ENCODE measurements at regions not wholly inside any gene's neighbourhood (a gene's known extent, or its start where the extent isn't known, plus 50 kb on each side); places are given as distances from the start of the nearest gene placed in this dataset.
"Not testable (repeated sequence)": the region's sequence is repeated elsewhere in the genome, so short reads cannot be mapped to it uniquely, and the experiment has no call there.

DNA sequence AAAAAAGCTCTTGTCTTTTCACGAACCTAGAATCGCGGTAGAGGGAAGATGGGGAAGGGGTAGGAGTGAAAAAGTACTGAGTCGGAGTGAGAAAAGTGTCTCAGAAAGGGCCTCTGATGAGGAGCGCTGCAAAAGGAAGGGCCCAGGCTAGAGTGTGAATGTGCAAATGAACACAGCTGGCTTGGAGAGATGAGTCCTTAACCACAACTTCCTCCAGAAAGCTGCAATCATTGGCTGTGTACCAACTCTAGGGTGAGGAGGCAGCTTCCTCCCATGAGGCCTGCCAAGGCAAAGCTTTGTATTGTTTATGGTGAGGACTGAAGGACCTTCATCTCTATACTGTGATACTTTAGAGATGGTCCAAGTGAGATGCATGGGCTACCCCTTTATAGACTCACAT lies 566.9 kb upstream of the ANO5 start:
- Mint-ChIP-seq H3K27me3 (no peaks in the 10 kb centered on the region), H3K36me3 (no peaks in the 10 kb centered on the region), H3K4me3 (no peak overlapping the region), H3K27ac (no peak overlapping the region), H3K4me1 (ENCODE audit: low read depth) (no peaks in the 10 kb centered on the region), H3K9me3 (ENCODE audit: low read depth) (no peaks in the 10 kb centered on the region)

DNA sequence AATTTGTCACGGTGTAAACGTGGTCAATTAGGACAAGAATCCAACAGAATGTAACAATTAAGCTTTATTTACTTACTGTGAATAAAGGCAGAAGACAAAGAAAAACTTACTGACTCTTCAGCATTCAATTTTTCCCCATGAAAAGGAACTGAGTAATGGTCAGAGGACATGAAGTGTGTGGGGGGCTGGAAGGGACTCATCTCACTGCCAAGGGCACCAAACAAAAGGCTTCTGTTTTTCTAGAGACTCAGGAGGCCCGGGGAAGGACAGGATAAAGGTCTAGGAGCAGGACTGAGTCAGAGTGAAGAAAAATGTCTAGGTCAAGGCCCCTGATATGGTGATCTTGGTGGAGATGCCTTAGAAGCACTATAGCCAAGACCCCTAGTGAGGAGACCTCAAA lies 564.2 kb upstream of the ANO5 start:
- H3K4me1 Mint-ChIP-seq (ENCODE audit: low read depth) = no peaks in the 10 kb centered on the region
- no peaks in the 10 kb centered on the region for H3K36me3 Mint-ChIP-seq
- H3K4me3 Mint-ChIP-seq = no peak overlapping the region

DNA sequence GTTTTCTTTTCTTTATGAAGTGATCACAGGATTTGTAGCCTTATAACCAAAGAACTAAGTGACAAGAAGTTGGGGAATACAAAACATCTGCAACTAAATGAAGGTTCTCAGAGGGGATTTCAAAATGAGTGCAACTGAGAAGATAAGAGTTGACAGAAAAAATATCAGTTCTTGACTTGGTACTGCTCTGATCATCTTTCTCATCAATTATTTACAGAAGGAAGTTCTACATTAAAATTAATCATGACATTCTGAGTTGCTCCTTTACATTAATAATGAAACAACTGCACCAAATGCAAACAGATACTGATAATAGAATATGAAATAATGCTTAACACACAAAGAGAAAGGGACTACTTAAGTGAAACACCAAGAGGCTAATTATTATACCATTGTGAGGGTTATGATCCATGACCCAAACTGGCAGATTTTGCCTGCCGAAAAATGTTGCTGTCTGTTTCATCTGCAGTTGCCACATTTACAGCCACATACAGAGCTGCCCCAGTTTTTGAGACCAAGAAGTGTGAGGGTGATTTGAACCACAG lies 561.9 kb upstream of the ANO5 start:
- Mint-ChIP-seq H3K4me1 (ENCODE audit: low read depth) (no peaks in the 10 kb centered on the region), H3K9me3 (ENCODE audit: low read depth) (peaks cover 8% of the 10 kb centered on the region), H3K36me3 (no peaks in the 10 kb centered on the region), H3K27ac (no peak overlapping the region), H3K4me3 (no peak overlapping the region), H3K27me3 (no peaks in the 10 kb centered on the region)

More for the DNA sequence above, 564.2 kb upstream of the ANO5 start:
- Mint-ChIP-seq H3K27ac (no peak overlapping the region), H3K27me3 (no peaks in the 10 kb centered on the region), H3K9me3 (ENCODE audit: low read depth) (peaks cover 8% of the 10 kb centered on the region)

DNA sequence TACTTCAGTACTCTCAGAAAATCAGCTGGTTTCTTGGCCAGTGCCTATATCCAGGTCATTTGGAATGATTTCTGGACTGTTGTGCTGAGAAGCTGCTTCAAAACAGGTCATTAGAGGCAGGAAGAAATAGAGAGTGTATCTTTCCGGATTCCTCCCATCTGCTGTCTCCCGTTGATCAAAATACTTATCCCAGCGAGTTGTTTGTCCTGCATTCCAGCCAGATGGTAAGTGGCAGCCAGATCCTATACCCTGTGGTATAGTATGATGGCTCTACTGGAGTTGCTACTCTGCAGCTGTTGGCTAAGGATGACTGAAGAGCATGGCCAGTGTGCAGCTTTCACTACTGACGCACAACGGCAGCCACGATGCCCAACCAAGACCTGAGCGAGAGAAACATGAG lies 560.9 kb upstream of the ANO5 start:
- H3K4me1 Mint-ChIP-seq (ENCODE audit: low read depth) = no peaks in the 10 kb centered on the region
- H3K36me3 Mint-ChIP-seq = no peaks in the 10 kb centered on the region
- H3K27me3 Mint-ChIP-seq = no peaks in the 10 kb centered on the region
- no peak overlapping the region for H3K27ac Mint-ChIP-seq
- peaks cover 11% of the 10 kb centered on the region for H3K9me3 Mint-ChIP-seq (ENCODE audit: low read depth)
- H3K4me3 Mint-ChIP-seq = no peak overlapping the region

DNA sequence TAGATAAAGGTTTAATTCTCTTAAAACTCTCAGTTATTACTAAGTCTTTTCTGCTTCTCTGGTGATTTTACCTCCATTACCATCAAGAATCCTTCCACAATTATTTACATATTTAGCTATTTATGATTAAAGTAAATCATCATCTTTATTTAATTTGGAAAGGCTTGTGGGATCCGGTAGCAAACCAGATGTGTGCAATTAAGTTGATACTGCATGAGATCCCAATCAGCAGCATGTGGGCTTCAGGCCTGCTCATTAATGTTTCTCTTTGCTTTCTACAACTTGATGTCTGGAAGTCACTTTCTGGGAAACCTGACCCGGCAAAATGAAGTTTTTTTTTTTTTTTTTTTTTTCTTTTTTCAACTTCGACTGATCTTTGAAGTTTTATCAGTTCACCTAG lies 558.4 kb upstream of the ANO5 start:
- no peaks in the 10 kb centered on the region for H3K4me1 Mint-ChIP-seq (ENCODE audit: low read depth)
- H3K4me3 Mint-ChIP-seq = no peak overlapping the region
- peaks cover 14% of the 10 kb centered on the region for H3K9me3 Mint-ChIP-seq (ENCODE audit: low read depth)
- H3K27ac Mint-ChIP-seq = no peak overlapping the region
- no peaks in the 10 kb centered on the region for H3K27me3 Mint-ChIP-seq
- H3K36me3 Mint-ChIP-seq = no peaks in the 10 kb centered on the region

DNA sequence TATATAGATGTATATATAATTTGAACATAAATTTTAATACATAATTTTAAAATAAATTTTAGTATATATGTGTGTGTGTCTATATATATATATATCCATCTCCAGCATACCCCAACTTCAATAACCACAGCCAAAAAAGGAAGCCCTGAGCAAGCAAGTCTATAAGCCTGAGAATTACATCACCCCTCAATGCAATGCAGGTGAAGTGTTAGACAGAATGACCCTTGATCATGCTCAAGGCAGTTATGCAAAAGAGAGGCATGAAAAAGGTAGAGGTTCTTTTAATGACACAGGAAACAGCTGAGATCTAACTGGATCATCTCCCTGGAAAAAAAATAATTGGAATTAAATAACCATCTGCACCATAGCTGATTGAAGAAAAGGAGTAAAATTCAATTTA lies 557.9 kb upstream of the ANO5 start:
- Mint-ChIP-seq H3K27ac (no peak overlapping the region), H3K4me1 (ENCODE audit: low read depth) (no peaks in the 10 kb centered on the region), H3K36me3 (no peaks in the 10 kb centered on the region), H3K27me3 (no peaks in the 10 kb centered on the region), H3K9me3 (ENCODE audit: low read depth) (peaks cover 14% of the 10 kb centered on the region), H3K4me3 (no peak overlapping the region)

GRCh38 chr11:21635394-21636145 lies 557.3 kb upstream of the ANO5 start:
- H3K4me1 Mint-ChIP-seq (ENCODE audit: low read depth) = no peaks in the 10 kb centered on the region
- peaks cover 14% of the 10 kb centered on the region for H3K9me3 Mint-ChIP-seq (ENCODE audit: low read depth)
- H3K4me3 Mint-ChIP-seq = no peak overlapping the region
- H3K27me3 Mint-ChIP-seq = no peaks in the 10 kb centered on the region
- no peak overlapping the region for H3K27ac Mint-ChIP-seq
- H3K36me3 Mint-ChIP-seq = no peaks in the 10 kb centered on the region

GRCh38 chr11:21636561-21636960 lies 556.3 kb upstream of the ANO5 start:
- Mint-ChIP-seq H3K27me3 (no peaks in the 10 kb centered on the region), H3K4me3 (no peak overlapping the region), H3K36me3 (no peaks in the 10 kb centered on the region), H3K27ac (no peak overlapping the region), H3K9me3 (ENCODE audit: low read depth) (peaks cover 14% of the 10 kb centered on the region), H3K4me1 (ENCODE audit: low read depth) (no peaks in the 10 kb centered on the region)

- Mint-ChIP-seq H3K36me3 (no peaks in the 10 kb centered on the region), H3K9me3 (ENCODE audit: low read depth) (peaks cover 6% of the 10 kb centered on the region), H3K27ac (no peak overlapping the region), H3K4me1 (ENCODE audit: low read depth) (no peaks in the 10 kb centered on the region), H3K4me3 (no peak overlapping the region), H3K27me3 (no peaks in the 10 kb centered on the region)
Measured at GRCh38 chr11:21640491-21640890, 552.4 kb upstream of the ANO5 start.

GRCh38 chr11:21641869-21642268 lies 551.0 kb upstream of the ANO5 start:
- Mint-ChIP-seq H3K4me3 (no peak overlapping the region), H3K4me1 (ENCODE audit: low read depth) (no peaks in the 10 kb centered on the region), H3K9me3 (ENCODE audit: low read depth) (peaks cover 3% of the 10 kb centered on the region), H3K27me3 (no peaks in the 10 kb centered on the region), H3K27ac (no peak overlapping the region), H3K36me3 (no peaks in the 10 kb centered on the region)

- Mint-ChIP-seq H3K4me3 (no peak overlapping the region), H3K27ac (no peak overlapping the region), H3K27me3 (no peaks in the 10 kb centered on the region), H3K36me3 (no peaks in the 10 kb centered on the region), H3K9me3 (ENCODE audit: low read depth) (no peaks in the 10 kb centered on the region), H3K4me1 (ENCODE audit: low read depth) (no peaks in the 10 kb centered on the region)
Measured at GRCh38 chr11:21646351-21646750, 546.5 kb upstream of the ANO5 start.

- Mint-ChIP-seq H3K9me3 (ENCODE audit: low read depth) (peaks cover 3% of the 10 kb centered on the region), H3K4me1 (ENCODE audit: low read depth) (no peaks in the 10 kb centered on the region), H3K27me3 (no peaks in the 10 kb centered on the region), H3K36me3 (no peaks in the 10 kb centered on the region), H3K4me3 (no peak overlapping the region), H3K27ac (no peak overlapping the region)
Measured at GRCh38 chr11:21650961-21651360, 541.9 kb upstream of the ANO5 start.

GRCh38 chr11:21653951-21654421 lies 538.9 kb upstream of the ANO5 start:
- Mint-ChIP-seq H3K9me3 (ENCODE audit: low read depth) (peaks cover 9% of the 10 kb centered on the region), H3K27ac (no peak overlapping the region), H3K36me3 (no peaks in the 10 kb centered on the region), H3K27me3 (no peaks in the 10 kb centered on the region), H3K4me1 (ENCODE audit: low read depth) (no peaks in the 10 kb centered on the region), H3K4me3 (no peak overlapping the region)

GRCh38 chr11:21656065-21656464 lies 536.8 kb upstream of the ANO5 start:
- Mint-ChIP-seq H3K27me3 (no peaks in the 10 kb centered on the region), H3K4me3 (no peak overlapping the region), H3K9me3 (ENCODE audit: low read depth) (peaks cover 17% of the 10 kb centered on the region), H3K27ac (no peak overlapping the region), H3K36me3 (no peaks in the 10 kb centered on the region), H3K4me1 (ENCODE audit: low read depth) (no peaks in the 10 kb centered on the region)

DNA sequence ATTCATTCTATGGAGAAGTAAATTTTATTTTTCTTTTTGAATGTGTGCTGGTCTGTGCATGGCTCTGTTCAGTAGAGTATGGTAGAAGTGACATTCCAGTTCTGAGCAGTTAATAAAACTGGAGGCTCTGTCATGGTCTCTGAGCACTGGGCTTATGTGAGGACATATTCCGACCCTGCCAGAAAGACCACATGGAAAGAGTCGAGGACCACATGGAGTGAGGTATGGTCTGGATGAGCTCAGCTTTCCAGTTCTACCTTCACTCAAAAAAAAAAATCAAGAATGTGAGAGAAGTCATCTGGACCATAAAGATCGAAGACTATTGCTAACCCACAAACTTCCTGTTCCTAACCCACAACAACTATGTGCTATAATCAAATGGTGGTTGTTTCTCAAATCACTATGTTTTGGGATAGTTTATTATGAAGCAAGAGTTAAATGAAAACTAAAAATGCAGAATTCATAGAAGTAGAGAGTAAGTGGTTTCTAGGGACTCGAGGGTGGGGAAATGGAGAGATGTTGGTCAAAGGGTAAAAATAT lies 534.2 kb upstream of the ANO5 start:
- Mint-ChIP-seq H3K4me1 (ENCODE audit: low read depth) (no peaks in the 10 kb centered on the region), H3K27ac (no peak overlapping the region), H3K36me3 (no peaks in the 10 kb centered on the region), H3K27me3 (no peaks in the 10 kb centered on the region), H3K9me3 (ENCODE audit: low read depth) (peaks cover 22% of the 10 kb centered on the region), H3K4me3 (no peak overlapping the region)

- H3K4me3 Mint-ChIP-seq; H3K27me3 Mint-ChIP-seq; H3K36me3 Mint-ChIP-seq; H3K27ac Mint-ChIP-seq; H3K4me1 Mint-ChIP-seq (ENCODE audit: low read depth): not testable (repeated sequence)
- H3K9me3 Mint-ChIP-seq (ENCODE audit: low read depth) = peaks cover 22% of the 10 kb centered on the region
Measured at GRCh38 chr11:21659377-21659776, 533.5 kb upstream of the ANO5 start.

All from activated naive CD8-positive, alpha-beta T cell (primary cell).